HEK293 (cell line): ENCODE measurements at regions not wholly inside any gene's neighbourhood (a gene's known extent, or its start where the extent isn't known, plus 50 kb on each side); places are given as distances from the start of the nearest gene placed in this dataset.

ENCODE experiments used
- AEBP2 ChIP-seq: fragments of 450-650 bp; formaldehyde crosslinking; IDR thresholded peaks from 2 replicates; pipeline ENCODE4 v1.5.1; 2016; ENCODE audit warnings: missing biosample characterization, missing genetic modification characterization, borderline replicate concordance
- HOXA7 ChIP-seq: sonication (generic); formaldehyde crosslinking; IDR thresholded peaks from 2 replicates; pipeline ENCODE4 v1.8.1; 2022; ENCODE audit warnings: missing genetic modification reagents, borderline replicate concordance
- IKZF3 ChIP-seq: fragments of 450-650 bp; IDR thresholded peaks from 2 replicates; pipeline ENCODE4 v1.5.0; 2018; ENCODE audit warnings: missing biosample characterization, mild to moderate bottlenecking, missing genetic modification characterization, moderate library complexity
- MYNN ChIP-seq: fragments of 450-650 bp; formaldehyde crosslinking; IDR thresholded peaks from 2 replicates; pipeline ENCODE4 v1.5.1; 2016; ENCODE audit warnings: missing biosample characterization, missing genetic modification characterization, borderline replicate concordance
- TRIM28 ChIP-seq: IDR thresholded peaks from 2 replicates; pipeline ENCODE4 v1.6.1; 2011; ENCODE audit warnings: low read length, control low read depth, borderline replicate concordance
- YY2 ChIP-seq: fragments of 450-650 bp; formaldehyde crosslinking; IDR thresholded peaks from 2 replicates; pipeline ENCODE4 v1.5.1; 2016; ENCODE audit warnings: missing biosample characterization, missing genetic modification characterization
- ZBTB1 ChIP-seq: fragments of 450-650 bp; formaldehyde crosslinking; IDR thresholded peaks from 2 replicates; pipeline ENCODE4 v1.5.1; 2016; ENCODE audit warnings: missing biosample characterization, missing genetic modification characterization
- ZBTB21 ChIP-seq: fragments of 450-650 bp; formaldehyde crosslinking; IDR thresholded peaks from 2 replicates; pipeline ENCODE4 v1.5.1; 2017; ENCODE audit warnings: missing biosample characterization, missing genetic modification characterization
- ZNF10 ChIP-seq: fragments of 450-650 bp; formaldehyde crosslinking; IDR thresholded peaks from 2 replicates; pipeline ENCODE4 v1.5.1; 2017; ENCODE audit warnings: missing biosample characterization, missing genetic modification characterization
- ZNF157 ChIP-seq: fragments of 450-650 bp; formaldehyde crosslinking; IDR thresholded peaks from 2 replicates; pipeline ENCODE4 v1.5.1; 2016; ENCODE audit warnings: missing biosample characterization, missing genetic modification characterization
- ZNF169 ChIP-seq: fragments of 450-650 bp; formaldehyde crosslinking; IDR thresholded peaks from 2 replicates; pipeline ENCODE4 v1.5.1; 2016; ENCODE audit warnings: missing biosample characterization, missing genetic modification characterization
- ZNF174 ChIP-seq: fragments of 450-650 bp; formaldehyde crosslinking; IDR thresholded peaks from 2 replicates; pipeline ENCODE4 v1.5.0; 2017; ENCODE audit warnings: missing biosample characterization, mild to moderate bottlenecking, missing genetic modification characterization
- ZNF26 ChIP-seq: fragments of 450-650 bp; formaldehyde crosslinking; IDR thresholded peaks from 2 replicates; pipeline ENCODE4 v1.5.1; 2016; ENCODE audit warnings: missing biosample characterization, missing genetic modification characterization
- ZNF335 ChIP-seq: fragments of 450-650 bp; formaldehyde crosslinking; conservative IDR thresholded peaks from 2 replicates; pipeline ENCODE4 v1.5.1; 2016; ENCODE audit warnings: missing biosample characterization, missing genetic modification characterization
- ZNF391 ChIP-seq: fragments of 450-650 bp; formaldehyde crosslinking; IDR thresholded peaks from 2 replicates; pipeline ENCODE4 v1.5.1; 2016; ENCODE audit warnings: low read depth, missing biosample characterization, missing genetic modification characterization, borderline replicate concordance
- ZNF529 ChIP-seq: fragments of 450-650 bp; formaldehyde crosslinking; IDR thresholded peaks from 2 replicates; pipeline ENCODE4 v1.5.1; 2017; ENCODE audit warnings: missing genetic modification characterization, missing biosample characterization; ENCODE audit not compliant: insufficient replicate concordance
- ZNF544 ChIP-seq: fragments of 450-650 bp; formaldehyde crosslinking; IDR thresholded peaks from 2 replicates; pipeline ENCODE4 v1.5.0; 2017; ENCODE audit warnings: missing biosample characterization, missing genetic modification characterization
- ZNF560 ChIP-seq: fragments of 450-650 bp; formaldehyde crosslinking; IDR thresholded peaks from 2 replicates; pipeline ENCODE4 v1.5.1; 2017; ENCODE audit warnings: missing biosample characterization, missing genetic modification characterization, borderline replicate concordance
- ZNF561 ChIP-seq: fragments of 450-650 bp; IDR thresholded peaks from 2 replicates; pipeline ENCODE4 v1.5.1; 2018; ENCODE audit warnings: missing biosample characterization, missing genetic modification characterization, borderline replicate concordance
- ZNF610 ChIP-seq: fragments of 450-650 bp; formaldehyde crosslinking; IDR thresholded peaks from 2 replicates; pipeline ENCODE4 v1.5.1; 2016; ENCODE audit warnings: missing biosample characterization, missing genetic modification characterization, borderline replicate concordance
- ZNF624 ChIP-seq: fragments of 450-650 bp; formaldehyde crosslinking; IDR thresholded peaks from 2 replicates; pipeline ENCODE4 v1.5.1; 2017; ENCODE audit warnings: missing biosample characterization, missing genetic modification characterization
- ZNF654 ChIP-seq: fragments of 450-650 bp; formaldehyde crosslinking; IDR thresholded peaks from 2 replicates; pipeline ENCODE4 v1.5.1; 2016; ENCODE audit warnings: low read depth, missing biosample characterization, missing genetic modification characterization
- ZNF704 ChIP-seq: fragments of 450-650 bp; formaldehyde crosslinking; IDR thresholded peaks from 2 replicates; pipeline ENCODE4 v1.5.1; 2016; ENCODE audit warnings: missing biosample characterization, missing genetic modification characterization
- ZNF837 ChIP-seq: fragments of 450-650 bp; formaldehyde crosslinking; IDR thresholded peaks from 2 replicates; pipeline ENCODE4 v1.5.1; 2016; ENCODE audit warnings: missing biosample characterization, missing genetic modification characterization
- ZNF843 ChIP-seq: fragments of 450-650 bp; formaldehyde crosslinking; IDR thresholded peaks from 2 replicates; pipeline ENCODE4 v1.5.1; 2016; ENCODE audit warnings: missing biosample characterization, missing genetic modification characterization
- ZSCAN23 ChIP-seq: fragments of 450-650 bp; formaldehyde crosslinking; IDR thresholded peaks from 2 replicates; pipeline ENCODE4 v1.5.1; 2016; ENCODE audit warnings: missing biosample characterization, missing genetic modification characterization
- TF ChIP-seq, protein P1 (sequence below): fragments of 450-650 bp; formaldehyde crosslinking; conservative IDR thresholded peaks from 2 replicates; pipeline ENCODE4 v1.5.1; 2016; ENCODE audit warnings: low read depth, missing biosample characterization, missing genetic modification characterization
- TF ChIP-seq, protein P2 (sequence below): fragments of 450-650 bp; formaldehyde crosslinking; IDR thresholded peaks from 2 replicates; pipeline ENCODE4 v1.5.1; 2016; ENCODE audit warnings: missing biosample characterization, missing genetic modification characterization

DNA sequence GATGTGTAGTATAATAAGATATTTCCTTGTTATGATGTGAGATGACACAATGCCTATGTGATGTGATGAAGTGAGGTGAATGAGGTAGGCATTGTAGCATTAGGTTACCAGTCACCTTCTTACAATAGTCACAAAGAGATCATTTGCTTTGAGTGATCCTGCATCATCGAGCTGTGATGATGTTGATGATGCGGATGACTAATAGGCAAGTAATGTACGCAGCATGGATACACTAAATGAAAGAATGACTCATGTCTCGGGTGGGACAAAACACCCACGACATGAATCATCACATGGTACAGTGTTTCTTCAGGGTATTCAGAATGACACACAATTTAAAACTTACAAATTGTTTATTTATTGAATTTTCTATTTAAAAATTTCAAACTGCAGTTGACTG is 806.3 kb upstream of the GJE1 start (continued):
- TF ChIP-seq, protein P1, sequence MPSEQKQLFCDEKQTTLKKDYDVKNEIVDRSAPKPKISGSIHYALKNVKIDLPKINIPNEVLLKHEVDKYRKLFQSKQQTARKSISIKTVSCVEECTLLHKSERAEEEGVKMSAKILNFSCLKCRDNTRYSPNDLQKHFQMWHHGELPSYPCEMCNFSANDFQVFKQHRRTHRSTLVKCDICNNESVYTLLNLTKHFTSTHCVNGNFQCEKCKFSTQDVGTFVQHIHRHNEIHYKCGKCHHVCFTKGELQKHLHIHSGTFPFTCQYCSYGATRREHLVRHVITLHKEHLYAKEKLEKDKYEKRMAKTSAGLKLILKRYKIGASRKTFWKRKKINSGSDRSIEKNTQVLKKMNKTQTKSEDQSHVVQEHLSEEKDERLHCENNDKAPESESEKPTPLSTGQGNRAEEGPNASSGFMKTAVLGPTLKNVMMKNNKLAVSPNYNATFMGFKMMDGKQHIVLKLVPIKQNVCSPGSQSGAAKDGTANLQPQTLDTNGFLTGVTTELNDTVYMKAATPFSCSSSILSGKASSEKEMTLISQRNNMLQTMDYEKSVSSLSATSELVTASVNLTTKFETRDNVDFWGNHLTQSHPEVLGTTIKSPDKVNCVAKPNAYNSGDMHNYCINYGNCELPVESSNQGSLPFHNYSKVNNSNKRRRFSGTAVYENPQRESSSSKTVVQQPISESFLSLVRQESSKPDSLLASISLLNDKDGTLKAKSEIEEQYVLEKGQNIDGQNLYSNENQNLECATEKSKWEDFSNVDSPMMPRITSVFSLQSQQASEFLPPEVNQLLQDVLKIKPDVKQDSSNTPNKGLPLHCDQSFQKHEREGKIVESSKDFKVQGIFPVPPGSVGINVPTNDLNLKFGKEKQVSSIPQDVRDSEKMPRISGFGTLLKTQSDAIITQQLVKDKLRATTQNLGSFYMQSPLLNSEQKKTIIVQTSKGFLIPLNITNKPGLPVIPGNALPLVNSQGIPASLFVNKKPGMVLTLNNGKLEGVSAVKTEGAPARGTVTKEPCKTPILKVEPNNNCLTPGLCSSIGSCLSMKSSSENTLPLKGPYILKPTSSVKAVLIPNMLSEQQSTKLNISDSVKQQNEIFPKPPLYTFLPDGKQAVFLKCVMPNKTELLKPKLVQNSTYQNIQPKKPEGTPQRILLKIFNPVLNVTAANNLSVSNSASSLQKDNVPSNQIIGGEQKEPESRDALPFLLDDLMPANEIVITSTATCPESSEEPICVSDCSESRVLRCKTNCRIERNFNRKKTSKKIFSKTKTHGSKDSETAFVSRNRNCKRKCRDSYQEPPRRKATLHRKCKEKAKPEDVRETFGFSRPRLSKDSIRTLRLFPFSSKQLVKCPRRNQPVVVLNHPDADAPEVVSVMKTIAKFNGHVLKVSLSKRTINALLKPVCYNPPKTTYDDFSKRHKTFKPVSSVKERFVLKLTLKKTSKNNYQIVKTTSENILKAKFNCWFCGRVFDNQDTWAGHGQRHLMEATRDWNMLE, result no peak
- TF ChIP-seq ZNF560 (tag by site-specific recombination), result no peak
- TF ChIP-seq ZSCAN23 (tag by site-specific recombination), result 0 out of 2 replicates have a peak, but pooled peaks have one; percentile 69
- TF ChIP-seq ZNF169 (tag by site-specific recombination), result no peak
- no peak for TF ChIP-seq ZNF174 (tag by site-specific recombination)
- TF ChIP-seq, protein P2, sequence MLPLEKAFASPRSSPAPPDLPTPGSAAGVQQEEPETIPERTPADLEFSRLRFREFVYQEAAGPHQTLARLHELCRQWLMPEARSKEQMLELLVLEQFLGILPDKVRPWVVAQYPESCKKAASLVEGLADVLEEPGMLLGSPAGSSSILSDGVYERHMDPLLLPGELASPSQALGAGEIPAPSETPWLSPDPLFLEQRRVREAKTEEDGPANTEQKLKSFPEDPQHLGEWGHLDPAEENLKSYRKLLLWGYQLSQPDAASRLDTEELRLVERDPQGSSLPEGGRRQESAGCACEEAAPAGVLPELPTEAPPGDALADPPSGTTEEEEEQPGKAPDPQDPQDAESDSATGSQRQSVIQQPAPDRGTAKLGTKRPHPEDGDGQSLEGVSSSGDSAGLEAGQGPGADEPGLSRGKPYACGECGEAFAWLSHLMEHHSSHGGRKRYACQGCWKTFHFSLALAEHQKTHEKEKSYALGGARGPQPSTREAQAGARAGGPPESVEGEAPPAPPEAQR (tag by site-specific recombination), result no peak
- no peak for TF ChIP-seq ZNF544 (tag by site-specific recombination)
- TF ChIP-seq ZBTB21 (tag by site-specific recombination), result peak; percentile 97
- TF ChIP-seq HOXA7 (CRISPR knock-in tag), result no peak
- TF ChIP-seq ZNF561 (tag by site-specific recombination), result no peak
- no peak for TF ChIP-seq ZNF10 (tag by site-specific recombination)
- no peak for TF ChIP-seq ZNF837 (tag by site-specific recombination)
- no peak for TF ChIP-seq AEBP2
- TF ChIP-seq ZNF26 (tag by site-specific recombination), result no peak; the same call in 1 of the 2 replicates
- TF ChIP-seq MYNN (tag by site-specific recombination), result no peak
- no peak for TF ChIP-seq ZNF704 (tag by site-specific recombination)
- no peak for TF ChIP-seq ZNF335 (tag by site-specific recombination)
- no peak for TF ChIP-seq ZNF391
- TF ChIP-seq IKZF3 (tag by site-specific recombination), result no peak
- no peak for TF ChIP-seq ZNF654 (tag by site-specific recombination)
- TF ChIP-seq ZNF624 (tag by site-specific recombination), result no peak
- no peak for TF ChIP-seq TRIM28
- no peak for TF ChIP-seq YY2 (tag by site-specific recombination)
- no peak for TF ChIP-seq ZNF843 (tag by site-specific recombination)
- no peak for TF ChIP-seq ZNF157
- no peak for TF ChIP-seq ZNF610 (tag by site-specific recombination)
- TF ChIP-seq ZBTB1 (tag by site-specific recombination), result no peak
- no peak for TF ChIP-seq ZNF529 (tag by site-specific recombination)
